ENCODE measurements at regions not wholly inside any gene's neighbourhood (a gene's known extent, or its start where the extent isn't known, plus 50 kb on each side); places are given as distances from the start of the nearest gene placed in this dataset.
"Not testable (repeated sequence)": the region's sequence is repeated elsewhere in the genome, so short reads cannot be mapped to it uniquely, and the experiment has no call there.

GRCh38 chr6:100084316-100084990 is 90.4 kb upstream of the MCHR2 start:
- Histone ChIP-seq H3K27me3 (ENCODE audit: control insufficient read depth, insufficient read depth, low read length) (no peaks in the 10 kb centered on the region), H3K36me3 (ENCODE audit: control insufficient read depth, insufficient read depth, low read length) (no peaks in the 10 kb centered on the region), H3K4me3 (ENCODE audit: low read depth, low read length) (no peak overlapping the region)
- DNase-seq (ENCODE audit: low read depth) = no peak
- FAIRE-seq = no peak
- TF ChIP-seq CTCF (IDR thresholded peaks at IDR 0.05; ENCODE audit: insufficient read depth, low read length, severe bottlenecking) = no peak

- H3K4me3 ChIP-seq (ENCODE audit: low read depth, low read length) = no peak overlapping the region
- FAIRE-seq (no peak), DNase-seq (ENCODE audit: low read depth) (peak; percentile 37)
- no peaks in the 10 kb centered on the region for H3K27me3 ChIP-seq (ENCODE audit: control insufficient read depth, insufficient read depth, low read length)
- H3K36me3 ChIP-seq (ENCODE audit: control insufficient read depth, insufficient read depth, low read length) = no peaks in the 10 kb centered on the region
- TF ChIP-seq CTCF (IDR thresholded peaks at IDR 0.05; ENCODE audit: insufficient read depth, low read length, severe bottlenecking) = peak; percentile 70
These were observed 84.5 kb upstream of the MCHR2 start for GRCh38 chr6:100078509-100078908.

GRCh38 chr6:100065348-100065747 is 71.3 kb upstream of the MCHR2 start:
- FAIRE-seq (no peak), DNase-seq (ENCODE audit: low read depth) (no peak)
- TF ChIP-seq CTCF (IDR thresholded peaks at IDR 0.05; ENCODE audit: insufficient read depth, low read length, severe bottlenecking) = no peak
- Histone ChIP-seq H3K36me3 (ENCODE audit: control insufficient read depth, insufficient read depth, low read length) (no peaks in the 10 kb centered on the region), H3K27me3 (ENCODE audit: control insufficient read depth, insufficient read depth, low read length) (no peaks in the 10 kb centered on the region), H3K4me3 (ENCODE audit: low read depth, low read length) (no peak overlapping the region)

GRCh38 chr6:100062621-100063020 is 68.6 kb upstream of the MCHR2 start:
- Histone ChIP-seq H3K27me3 (ENCODE audit: control insufficient read depth, insufficient read depth, low read length) (no peaks in the 10 kb centered on the region), H3K4me3 (ENCODE audit: low read depth, low read length) (no peak overlapping the region), H3K36me3 (ENCODE audit: control insufficient read depth, insufficient read depth, low read length) (no peaks in the 10 kb centered on the region)
- DNase-seq (ENCODE audit: low read depth) (no peak), FAIRE-seq (no peak)
- no peak for TF ChIP-seq CTCF (IDR thresholded peaks at IDR 0.05; ENCODE audit: insufficient read depth, low read length, severe bottlenecking)

- Histone ChIP-seq H3K36me3 (ENCODE audit: control insufficient read depth, insufficient read depth, low read length) (no peaks in the 10 kb centered on the region), H3K27me3 (ENCODE audit: control insufficient read depth, insufficient read depth, low read length) (no peaks in the 10 kb centered on the region), H3K4me3 (ENCODE audit: low read depth, low read length) (no peak overlapping the region)
- peak; percentile 32 for DNase-seq (ENCODE audit: low read depth)
- FAIRE-seq = no peak
- no peak for TF ChIP-seq CTCF (IDR thresholded peaks at IDR 0.05; ENCODE audit: insufficient read depth, low read length, severe bottlenecking)
These were observed 63.9 kb upstream of the MCHR2 start for GRCh38 chr6:100057941-100058340.

- FAIRE-seq (no peak), DNase-seq (ENCODE audit: low read depth) (no peak)
- Histone ChIP-seq H3K27me3 (ENCODE audit: control insufficient read depth, insufficient read depth, low read length) (no peaks in the 10 kb centered on the region), H3K36me3 (ENCODE audit: control insufficient read depth, insufficient read depth, low read length) (no peaks in the 10 kb centered on the region), H3K4me3 (ENCODE audit: low read depth, low read length) (no peak overlapping the region)
- no peak for TF ChIP-seq CTCF (IDR thresholded peaks at IDR 0.05; ENCODE audit: insufficient read depth, low read length, severe bottlenecking)
These were observed 56.5 kb upstream of the MCHR2 start for GRCh38 chr6:100050550-100050949.

- DNase-seq (ENCODE audit: low read depth) = not testable (repeated sequence)
These were observed 49.9 kb upstream of the MCHR2 start for GRCh38 chr6:100043961-100044360.

More at GRCh38 chr6:100043961-100044360, 49.9 kb upstream of the MCHR2 start:
- not testable (repeated sequence) for H3K4me3 ChIP-seq (ENCODE audit: low read depth, low read length); H3K27me3 ChIP-seq (ENCODE audit: control insufficient read depth, insufficient read depth, low read length); FAIRE-seq; H3K36me3 ChIP-seq (ENCODE audit: control insufficient read depth, insufficient read depth, low read length)

Measured in bronchial epithelial cell (primary cell).